Adrenal gland (tissue), 9 donors: ENCODE measurements at regions not wholly inside any gene's neighbourhood (a gene's known extent, or its start where the extent isn't known, plus 50 kb on each side); places are given as distances from the start of the nearest gene placed in this dataset.

Source experiments
- DNase-seq, 7 donors: peaks; one replicate each; pipeline ENCODE4 v3.0.0-alpha.2; 2019 to 2020
- H3K27ac ChIP-seq, 5 donors: fragments of 200-600 bp; sonication (generic) in 4 of 5; 1 replicate in 3 of 5; 2 replicates in 2 of 5; pipeline versions ENCODE4 v1.5.1 to v1.8.0; 2016 to 2020; ENCODE audit warnings: mild to moderate bottlenecking in 1 of 5
- H3K27me3 ChIP-seq: fragments of 200-600 bp; 2 replicates; pipeline ENCODE4 v1.8.0; 2021
- H3K36me3 ChIP-seq, 2 donors: fragments of 200-600 bp; replicated peaks in 1 of 2; 1 replicate in 1 of 2; 2 replicates in 1 of 2; pipeline versions ENCODE4 v1.5.1 to v1.8.0; 2018 to 2022
- H3K4me1 ChIP-seq, 2 donors: fragments of 200-600 bp; replicated peaks in 1 of 2; 1 replicate in 1 of 2; 2 replicates in 1 of 2; pipeline versions ENCODE4 v1.5.1 to v1.8.0; 2018 to 2021
- H3K4me3 ChIP-seq, 4 donors: fragments of 200-600 bp; sonication (generic) in 3 of 4; one replicate each; pipeline ENCODE4 v1.5.1; 2016 to 2018
- H3K9me3 ChIP-seq, 3 donors: fragments of 200-600 bp; sonication (generic) in 1 of 3; replicated peaks in 1 of 3; 1 replicate in 2 of 3; 2 replicates in 1 of 3; pipeline versions ENCODE4 v1.5.1 to v1.8.0; 2016 to 2021
- POLR2A ChIP-seq, 2 donors: fragments of 450-650 bp; IDR thresholded peaks; one replicate each; pipeline ENCODE4 v1.6.1; 2017; ENCODE audit warnings: antibody characterized with exemption in 2 of 2, mild to moderate bottlenecking in 2 of 2, moderate library complexity in 1 of 2
- WGBS, 4 donors: extraction: QIAGEN DNeasy Blood & Tissue Kit in 2 of 4; methylation state at CpG; one replicate each; pipeline versions ENCODE4 v1.1.5 to v1.1.7; 2013 to 2017; 5-methylcytosine and 5-hydroxymethylcytosine counted together
- intact Hi-C, 2 donors: fragments of 100-400 bp; cut with DNase I; formaldehyde crosslinking; loops; one replicate each; pipeline versions ENCODE4 v1.14.1 to v1.15.0; 2022 to 2023
- TF ChIP-seq, protein P1 (sequence below), 6 experiments: fragments of 450-650 bp in 4 of 6; fragments of 200-600 bp in 2 of 6; sonication (generic) in 1 of 6; IDR thresholded peaks; 1 replicate in 5 of 6; 2 replicates in 1 of 6; pipeline versions ENCODE4 v1.5.1 to v1.8.0; 2016 to 2021; ENCODE audit warnings: antibody characterized with exemption in 6 of 6, mild to moderate bottlenecking in 2 of 6, moderate library complexity in 1 of 6
- donor health status: healthy with polysubstance abuse.
- donor health status: Bipolar disorder and iron deficiency.
- donor health status: DM: yes; HTN: yes; CAD: no.
- donor health status: DM: no; HTN: no; CAD: no.
- donor health status: DM: no; HTN: no; CAD: no.

DNA sequence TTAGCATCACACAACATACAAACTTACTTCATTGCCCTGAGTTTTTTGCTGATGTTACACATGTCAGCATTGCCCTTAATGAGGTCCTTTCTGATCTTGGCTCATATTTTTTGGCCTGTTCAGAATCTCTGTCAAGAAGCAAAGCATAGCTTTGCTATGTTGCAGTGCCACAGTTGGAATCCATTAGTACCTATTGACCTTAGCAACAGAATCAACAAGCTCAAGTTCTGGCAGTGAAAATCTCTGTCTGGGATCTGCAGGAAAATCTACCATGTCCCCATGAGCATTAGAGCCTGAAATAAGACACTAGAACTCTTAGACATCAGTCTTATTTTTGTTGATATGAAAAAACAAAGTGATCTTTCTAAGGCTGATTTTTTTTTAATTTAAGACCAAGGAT lies 105.6 kb upstream of the FHL2 start:
- Histone ChIP-seq H3K4me3 (no peak overlapping the region), H3K27me3 (no peaks in the 10 kb centered on the region), H3K27ac (no peak overlapping the region), H3K9me3 (no peaks in the 10 kb centered on the region), H3K4me1 (no peaks in the 10 kb centered on the region), H3K36me3 (no peaks in the 10 kb centered on the region)
- DNase-seq: no peak
- no peak for TF ChIP-seq POLR2A (IDR thresholded peaks at IDR 0.05)
- TF ChIP-seq, protein P1, sequence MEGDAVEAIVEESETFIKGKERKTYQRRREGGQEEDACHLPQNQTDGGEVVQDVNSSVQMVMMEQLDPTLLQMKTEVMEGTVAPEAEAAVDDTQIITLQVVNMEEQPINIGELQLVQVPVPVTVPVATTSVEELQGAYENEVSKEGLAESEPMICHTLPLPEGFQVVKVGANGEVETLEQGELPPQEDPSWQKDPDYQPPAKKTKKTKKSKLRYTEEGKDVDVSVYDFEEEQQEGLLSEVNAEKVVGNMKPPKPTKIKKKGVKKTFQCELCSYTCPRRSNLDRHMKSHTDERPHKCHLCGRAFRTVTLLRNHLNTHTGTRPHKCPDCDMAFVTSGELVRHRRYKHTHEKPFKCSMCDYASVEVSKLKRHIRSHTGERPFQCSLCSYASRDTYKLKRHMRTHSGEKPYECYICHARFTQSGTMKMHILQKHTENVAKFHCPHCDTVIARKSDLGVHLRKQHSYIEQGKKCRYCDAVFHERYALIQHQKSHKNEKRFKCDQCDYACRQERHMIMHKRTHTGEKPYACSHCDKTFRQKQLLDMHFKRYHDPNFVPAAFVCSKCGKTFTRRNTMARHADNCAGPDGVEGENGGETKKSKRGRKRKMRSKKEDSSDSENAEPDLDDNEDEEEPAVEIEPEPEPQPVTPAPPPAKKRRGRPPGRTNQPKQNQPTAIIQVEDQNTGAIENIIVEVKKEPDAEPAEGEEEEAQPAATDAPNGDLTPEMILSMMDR (IDR thresholded peaks at IDR 0.05): no peak
- intact Hi-C loops: no loop called here

- Histone ChIP-seq H3K4me1 (no peaks in the 10 kb centered on the region), H3K36me3 (no peaks in the 10 kb centered on the region), H3K27me3 (no peaks in the 10 kb centered on the region), H3K4me3 (no peak overlapping the region), H3K9me3 (no peaks in the 10 kb centered on the region), H3K27ac (no peak overlapping the region)
- DNase-seq: no peak
- intact Hi-C loops: no loop called here
- 60 to 77% (median 66%) methylated on average over 2 of the region's 2 CpGs for WGBS, 4 donors
- TF ChIP-seq, protein P1 (IDR thresholded peaks at IDR 0.05): no peak
- TF ChIP-seq POLR2A (IDR thresholded peaks at IDR 0.05): no peak
Observed at GRCh38 chr2:105502625-105503334, 103.9 kb upstream of the FHL2 start.

- H3K27me3 ChIP-seq: no peaks in the 10 kb centered on the region
- no peak for TF ChIP-seq POLR2A (IDR thresholded peaks at IDR 0.05)
- TF ChIP-seq, protein P1 (IDR thresholded peaks at IDR 0.05): no peak
- intact Hi-C loops: no loop called here
- no peak overlapping the region for H3K4me3 ChIP-seq
- no peak for DNase-seq
- H3K9me3 ChIP-seq: no peaks in the 10 kb centered on the region
- no peaks in the 10 kb centered on the region for H3K4me1 ChIP-seq
- WGBS, 4 donors: 77 to 97% (median 83%) methylated on average over 5 of the region's 5 CpGs
- no peak overlapping the region for H3K27ac ChIP-seq
- no peaks in the 10 kb centered on the region for H3K36me3 ChIP-seq
Observed at GRCh38 chr2:105498281-105498846, 99.5 kb upstream of the FHL2 start.

DNA sequence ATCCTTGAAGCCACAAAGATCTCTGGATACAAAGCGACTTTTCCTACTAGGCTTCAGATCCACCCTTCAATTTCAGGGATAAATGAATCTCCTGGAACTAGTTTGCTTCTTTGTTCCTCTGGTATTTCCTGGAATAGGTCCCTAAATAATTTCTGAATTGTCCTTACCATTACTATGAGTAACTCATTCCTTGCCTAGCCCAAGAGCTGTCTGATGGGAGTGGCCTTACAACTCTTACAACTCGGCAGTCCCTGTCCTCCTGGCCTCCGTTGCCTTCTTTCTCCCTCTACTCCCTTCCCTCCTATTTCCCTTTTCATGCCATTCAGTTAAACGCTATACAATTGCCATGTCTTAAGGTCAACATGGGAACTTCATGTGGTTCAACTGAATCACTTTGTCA lies 98.2 kb upstream of the FHL2 start:
- 91 to 96% (median 93%) methylated on average over 4 of the region's 4 CpGs for WGBS, 4 donors
- Histone ChIP-seq H3K27me3 (no peaks in the 10 kb centered on the region), H3K9me3 (peaks cover 0 to 8% (median 0%) of the 10 kb centered on the region in 3 donors), H3K36me3 (no peaks in the 10 kb centered on the region), H3K4me1 (no peaks in the 10 kb centered on the region), H3K27ac (peak overlapping the region in 1 of 5 donors; percentile 81), H3K4me3 (no peak overlapping the region)
- intact Hi-C loops: no loop called here
- TF ChIP-seq POLR2A (IDR thresholded peaks at IDR 0.05): no peak
- TF ChIP-seq, protein P1 (IDR thresholded peaks at IDR 0.05): no peak
- DNase-seq: no peak
